ENCODE measurements at regions not wholly inside any gene's neighbourhood (a gene's known extent, or its start where the extent isn't known, plus 50 kb on each side); places are given as distances from the start of the nearest gene placed in this dataset.

GRCh38 chr5:89302102-89302891 lies 419.3 kb upstream of the MEF2C start:
- no peak for DNase-seq (ENCODE audit: low read depth in 3 of 3)

GRCh38 chr5:89301321-89302025 lies 418.5 kb upstream of the MEF2C start:
- no peak for DNase-seq (ENCODE audit: low read depth in 3 of 3)

- DNase-seq (ENCODE audit: low read depth in 3 of 3), result no peak
These were observed 417.5 kb upstream of the MEF2C start for GRCh38 chr5:89300426-89300970.

GRCh38 chr5:89299998-89300397 lies 417.0 kb upstream of the MEF2C start:
- no peak for DNase-seq (ENCODE audit: low read depth in 3 of 3)

GRCh38 chr5:89297066-89297465 lies 414.1 kb upstream of the MEF2C start:
- no peak for DNase-seq (ENCODE audit: low read depth in 3 of 3)

- DNase-seq (ENCODE audit: low read depth in 3 of 3), result no peak
These were observed 410.8 kb upstream of the MEF2C start for GRCh38 chr5:89293810-89294209.

- DNase-seq (ENCODE audit: low read depth in 3 of 3), result no peak
These were observed 409.5 kb upstream of the MEF2C start for GRCh38 chr5:89292487-89292886.

GRCh38 chr5:89289604-89290003 lies 406.6 kb upstream of the MEF2C start:
- DNase-seq (ENCODE audit: low read depth in 3 of 3), result no peak

GRCh38 chr5:89287964-89288363 lies 405.0 kb upstream of the MEF2C start:
- DNase-seq (ENCODE audit: low read depth in 3 of 3), result no peak

- DNase-seq (ENCODE audit: low read depth in 3 of 3), result no peak
These were observed 403.3 kb upstream of the MEF2C start for GRCh38 chr5:89286320-89286719.

GRCh38 chr5:89283728-89284493 lies 400.9 kb upstream of the MEF2C start:
- DNase-seq (ENCODE audit: low read depth in 3 of 3), result no peak

- DNase-seq (ENCODE audit: low read depth in 3 of 3), result no peak
These were observed 399.8 kb upstream of the MEF2C start for GRCh38 chr5:89282554-89283510.

GRCh38 chr5:89281766-89282553 lies 399.0 kb upstream of the MEF2C start:
- DNase-seq (ENCODE audit: low read depth in 3 of 3), result no peak

GRCh38 chr5:89281211-89281610 lies 398.2 kb upstream of the MEF2C start:
- no peak for DNase-seq (ENCODE audit: low read depth in 3 of 3)

GRCh38 chr5:89280103-89281037 lies 397.4 kb upstream of the MEF2C start:
- DNase-seq (ENCODE audit: low read depth in 3 of 3), result no peak

- no peak for DNase-seq (ENCODE audit: low read depth in 3 of 3)
These were observed 396.5 kb upstream of the MEF2C start for GRCh38 chr5:89279391-89280036.

- DNase-seq (ENCODE audit: low read depth in 3 of 3), result no peak
These were observed 394.8 kb upstream of the MEF2C start for GRCh38 chr5:89277816-89278215.

- no peak for DNase-seq (ENCODE audit: low read depth in 3 of 3)
These were observed 393.8 kb upstream of the MEF2C start for GRCh38 chr5:89276566-89277305.
